ENCODE measurements at regions not wholly inside any gene's neighbourhood (a gene's known extent, or its start where the extent isn't known, plus 50 kb on each side); places are given as distances from the start of the nearest gene placed in this dataset.
"Not testable (repeated sequence)": the region's sequence is repeated elsewhere in the genome, so short reads cannot be mapped to it uniquely, and the experiment has no call there.

- no peak for DNase-seq (ENCODE audit: low read depth)
- in situ Hi-C loops (cut with HindIII; ENCODE audit: low pct_unique_long_range_greater_than_20kb, low sequenced_read_pairs), result no loop called here
These were observed 95.7 kb upstream of the PLXNA2 start for GRCh38 chr1:208339911-208340310.

GRCh38 chr1:208343226-208343625 lies 99.0 kb upstream of the PLXNA2 start:
- in situ Hi-C loops (cut with HindIII; ENCODE audit: low pct_unique_long_range_greater_than_20kb, low sequenced_read_pairs), result no loop called here
- no peak for DNase-seq (ENCODE audit: low read depth)

- no peak for DNase-seq (ENCODE audit: low read depth)
- in situ Hi-C loops (cut with HindIII; ENCODE audit: low pct_unique_long_range_greater_than_20kb, low sequenced_read_pairs), result no loop called here
These were observed 100.1 kb upstream of the PLXNA2 start for GRCh38 chr1:208344202-208344857.

- DNase-seq (ENCODE audit: low read depth), result no peak
- in situ Hi-C loops (cut with HindIII; ENCODE audit: low pct_unique_long_range_greater_than_20kb, low sequenced_read_pairs), result no loop called here
These were observed 103.0 kb upstream of the PLXNA2 start for GRCh38 chr1:208347191-208347590.

GRCh38 chr1:208349694-208350330 lies 105.6 kb upstream of the PLXNA2 start:
- in situ Hi-C loops (cut with HindIII; ENCODE audit: low pct_unique_long_range_greater_than_20kb, low sequenced_read_pairs), result no loop called here
- no peak for DNase-seq (ENCODE audit: low read depth)

GRCh38 chr1:208350815-208351214 lies 106.6 kb upstream of the PLXNA2 start:
- in situ Hi-C loops (cut with HindIII; ENCODE audit: low pct_unique_long_range_greater_than_20kb, low sequenced_read_pairs), result no loop called here

GRCh38 chr1:208351838-208352237 lies 107.7 kb upstream of the PLXNA2 start:
- in situ Hi-C loops (cut with HindIII; ENCODE audit: low pct_unique_long_range_greater_than_20kb, low sequenced_read_pairs), result no loop called here
- DNase-seq (ENCODE audit: low read depth), result no peak

More at GRCh38 chr1:208350815-208351214, 106.6 kb upstream of the PLXNA2 start:
- no peak for DNase-seq (ENCODE audit: low read depth)

GRCh38 chr1:208353797-208354196 lies 109.6 kb upstream of the PLXNA2 start:
- in situ Hi-C loops (cut with HindIII; ENCODE audit: low pct_unique_long_range_greater_than_20kb, low sequenced_read_pairs); DNase-seq (ENCODE audit: low read depth): not testable (repeated sequence)

GRCh38 chr1:208357644-208358507 lies 113.7 kb upstream of the PLXNA2 start:
- no peak for DNase-seq (ENCODE audit: low read depth)
- in situ Hi-C loops (cut with HindIII; ENCODE audit: low pct_unique_long_range_greater_than_20kb, low sequenced_read_pairs), result no loop called here

- in situ Hi-C loops (cut with HindIII; ENCODE audit: low pct_unique_long_range_greater_than_20kb, low sequenced_read_pairs), result no loop called here
These were observed 114.5 kb upstream of the PLXNA2 start for GRCh38 chr1:208358651-208359050.

GRCh38 chr1:208362011-208362410 lies 117.8 kb upstream of the PLXNA2 start:
- in situ Hi-C loops (cut with HindIII; ENCODE audit: low pct_unique_long_range_greater_than_20kb, low sequenced_read_pairs), result no loop called here
- no peak for DNase-seq (ENCODE audit: low read depth)

More at GRCh38 chr1:208358651-208359050, 114.5 kb upstream of the PLXNA2 start:
- no peak for DNase-seq (ENCODE audit: low read depth)

- no peak for DNase-seq (ENCODE audit: low read depth)
- in situ Hi-C loops (cut with HindIII; ENCODE audit: low pct_unique_long_range_greater_than_20kb, low sequenced_read_pairs), result no loop called here
These were observed 122.4 kb upstream of the PLXNA2 start for GRCh38 chr1:208366559-208366958.

GRCh38 chr1:208369045-208369444 lies 124.9 kb upstream of the PLXNA2 start:
- in situ Hi-C loops (cut with HindIII; ENCODE audit: low pct_unique_long_range_greater_than_20kb, low sequenced_read_pairs), result no loop called here
- DNase-seq (ENCODE audit: low read depth), result no peak

- in situ Hi-C loops (cut with HindIII; ENCODE audit: low pct_unique_long_range_greater_than_20kb, low sequenced_read_pairs), result no loop called here
- DNase-seq (ENCODE audit: low read depth), result no peak
These were observed 125.5 kb upstream of the PLXNA2 start for GRCh38 chr1:208369658-208370057.

- in situ Hi-C loops (cut with HindIII; ENCODE audit: low pct_unique_long_range_greater_than_20kb, low sequenced_read_pairs), result no loop called here
- no peak for DNase-seq (ENCODE audit: low read depth)
These were observed 130.3 kb upstream of the PLXNA2 start for GRCh38 chr1:208374391-208374941.

GRCh38 chr1:208381481-208381880 lies 137.3 kb upstream of the PLXNA2 start:
- DNase-seq (ENCODE audit: low read depth), result no peak
- in situ Hi-C loops (cut with HindIII; ENCODE audit: low pct_unique_long_range_greater_than_20kb, low sequenced_read_pairs), result no loop called here

GRCh38 chr1:208387908-208388811 lies 144.0 kb upstream of the PLXNA2 start:
- DNase-seq (ENCODE audit: low read depth), result no peak
- in situ Hi-C loops (cut with HindIII; ENCODE audit: low pct_unique_long_range_greater_than_20kb, low sequenced_read_pairs), result no loop called here

GRCh38 chr1:208393416-208393815 lies 149.2 kb upstream of the PLXNA2 start:
- in situ Hi-C loops (cut with HindIII; ENCODE audit: low pct_unique_long_range_greater_than_20kb, low sequenced_read_pairs), result no loop called here
- no peak for DNase-seq (ENCODE audit: low read depth)
